SK-N-SH (cell line): ENCODE measurements at regions not wholly inside any gene's neighbourhood (a gene's known extent, or its start where the extent isn't known, plus 50 kb on each side); places are given as distances from the start of the nearest gene placed in this dataset.

Experiments
- TF ChIP-seq, protein P1 (sequence below): fragments of 150-350 bp; IDR thresholded peaks from 2 replicates; pipeline ENCODE4 v1.6.1; 2017; ENCODE audit warnings: antibody characterized with exemption, low read length, low read depth, borderline replicate concordance
- TF ChIP-seq, protein P2 (sequence below): IDR thresholded peaks from 2 replicates; pipeline ENCODE4; 2012

DNA sequence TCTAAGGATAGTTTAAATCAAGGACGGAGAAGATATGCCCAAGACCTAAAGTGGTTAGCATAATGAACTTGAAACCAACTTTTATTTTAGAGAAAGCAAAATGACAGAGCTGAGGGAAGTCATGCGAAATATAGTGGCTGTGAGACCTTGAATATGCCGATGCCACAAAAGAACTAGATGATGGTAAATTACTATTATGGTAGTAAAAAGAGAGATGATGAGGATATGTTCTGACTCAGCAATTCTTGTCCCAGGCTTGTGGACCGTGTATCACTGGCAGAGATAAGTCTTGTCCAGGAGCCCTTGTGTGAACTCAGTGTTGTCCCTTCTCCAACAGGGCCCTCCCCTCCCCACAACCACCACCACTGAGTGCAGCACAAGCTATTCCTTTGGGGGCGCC is 1605.6 kb upstream of the TENM3 start:
- TF ChIP-seq, protein P1, sequence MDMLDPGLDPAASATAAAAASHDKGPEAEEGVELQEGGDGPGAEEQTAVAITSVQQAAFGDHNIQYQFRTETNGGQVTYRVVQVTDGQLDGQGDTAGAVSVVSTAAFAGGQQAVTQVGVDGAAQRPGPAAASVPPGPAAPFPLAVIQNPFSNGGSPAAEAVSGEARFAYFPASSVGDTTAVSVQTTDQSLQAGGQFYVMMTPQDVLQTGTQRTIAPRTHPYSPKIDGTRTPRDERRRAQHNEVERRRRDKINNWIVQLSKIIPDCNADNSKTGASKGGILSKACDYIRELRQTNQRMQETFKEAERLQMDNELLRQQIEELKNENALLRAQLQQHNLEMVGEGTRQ: no peak
- TF ChIP-seq, protein P2, sequence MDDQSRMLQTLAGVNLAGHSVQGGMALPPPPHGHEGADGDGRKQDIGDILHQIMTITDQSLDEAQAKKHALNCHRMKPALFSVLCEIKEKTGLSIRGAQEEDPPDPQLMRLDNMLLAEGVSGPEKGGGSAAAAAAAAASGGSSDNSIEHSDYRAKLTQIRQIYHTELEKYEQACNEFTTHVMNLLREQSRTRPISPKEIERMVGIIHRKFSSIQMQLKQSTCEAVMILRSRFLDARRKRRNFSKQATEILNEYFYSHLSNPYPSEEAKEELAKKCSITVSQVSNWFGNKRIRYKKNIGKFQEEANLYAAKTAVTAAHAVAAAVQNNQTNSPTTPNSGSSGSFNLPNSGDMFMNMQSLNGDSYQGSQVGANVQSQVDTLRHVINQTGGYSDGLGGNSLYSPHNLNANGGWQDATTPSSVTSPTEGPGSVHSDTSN: no peak
